GM19395 (cell line): ENCODE measurements at regions not wholly inside any gene's neighbourhood (a gene's known extent, or its start where the extent isn't known, plus 50 kb on each side); places are given as distances from the start of the nearest gene placed in this dataset.
"Not testable (repeated sequence)": the region's sequence is repeated elsewhere in the genome, so short reads cannot be mapped to it uniquely, and the experiment has no call there.

Experiments used
- ATAC-seq: cut with Tn5 transposase; IDR thresholded peaks from one replicate; pipeline ENCODE4 v1.9.1; 2021; ENCODE audit warnings: mild to moderate bottlenecking, moderate library complexity; ENCODE audit not compliant: unreplicated experiment

GRCh38 chr1:222416001-222416791 lies 131.7 kb downstream of the HHIPL2 start:
- ATAC-seq: no peak

GRCh38 chr1:222415441-222415840 lies 132.5 kb downstream of the HHIPL2 start:
- no peak for ATAC-seq

DNA sequence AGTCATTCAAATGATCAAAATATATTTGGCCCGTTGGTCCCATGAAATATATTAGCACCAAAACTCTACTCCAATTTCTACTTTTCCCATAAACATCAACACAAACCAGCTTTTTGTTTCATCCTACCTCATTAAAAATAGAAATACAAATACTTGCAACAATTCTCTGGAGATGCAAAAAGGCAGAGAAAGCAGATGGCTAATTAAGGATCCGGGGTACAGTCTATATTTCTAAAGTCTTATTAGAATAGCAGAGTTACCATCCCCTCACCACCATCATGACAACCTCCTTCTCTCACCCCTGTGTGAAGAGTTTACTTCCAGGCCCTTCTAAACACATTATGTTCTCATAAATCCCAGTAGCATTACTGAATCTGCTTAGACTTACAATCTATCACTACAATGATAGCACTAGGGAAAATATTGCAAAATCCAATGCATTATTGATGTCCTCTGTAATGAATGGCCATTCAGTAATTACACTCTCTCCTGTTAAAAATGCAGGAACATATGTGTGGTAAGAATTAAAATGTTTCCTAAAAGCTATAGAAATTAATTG lies 133.8 kb downstream of the HHIPL2 start:
- ATAC-seq: no peak

DNA sequence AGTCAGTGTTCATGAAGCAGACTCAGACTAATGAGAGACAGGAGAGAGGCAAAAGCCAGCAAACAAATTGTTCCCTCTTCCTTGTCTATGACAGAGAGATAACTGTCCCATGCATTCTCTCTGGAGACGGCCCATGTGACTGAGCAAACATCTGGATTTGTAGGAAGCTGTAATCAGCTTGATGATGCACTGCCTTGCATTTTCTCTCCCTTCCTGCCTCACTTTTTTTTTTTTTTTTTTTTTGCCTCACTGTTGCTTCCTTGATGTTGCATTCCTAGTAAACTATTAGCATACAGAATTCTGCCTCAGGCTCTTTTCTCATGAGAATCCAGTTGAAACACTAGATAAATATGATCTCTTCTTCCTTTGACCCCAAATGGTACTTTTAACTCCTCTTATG lies 134.5 kb downstream of the HHIPL2 start:
- ATAC-seq: no peak

GRCh38 chr1:222404710-222405109 lies 143.2 kb downstream of the HHIPL2 start:
- ATAC-seq: peak; percentile 96

GRCh38 chr1:222399197-222399596 lies 148.7 kb downstream of the HHIPL2 start:
- ATAC-seq: no peak

- ATAC-seq: no peak
These were observed 153.7 kb downstream of the HHIPL2 start for GRCh38 chr1:222394224-222394623.

GRCh38 chr1:222392556-222392955 lies 155.3 kb downstream of the HHIPL2 start:
- no peak for ATAC-seq

GRCh38 chr1:222390181-222390580 lies 157.7 kb downstream of the HHIPL2 start:
- ATAC-seq: no peak

GRCh38 chr1:222387007-222387814 lies 160.7 kb downstream of the HHIPL2 start:
- no peak for ATAC-seq

GRCh38 chr1:222385955-222386354 lies 161.9 kb downstream of the HHIPL2 start:
- no peak for ATAC-seq

- no peak for ATAC-seq
These were observed 162.6 kb downstream of the HHIPL2 start for GRCh38 chr1:222385262-222385661.

GRCh38 chr1:222384531-222384930 lies 163.4 kb downstream of the HHIPL2 start:
- no peak for ATAC-seq

DNA sequence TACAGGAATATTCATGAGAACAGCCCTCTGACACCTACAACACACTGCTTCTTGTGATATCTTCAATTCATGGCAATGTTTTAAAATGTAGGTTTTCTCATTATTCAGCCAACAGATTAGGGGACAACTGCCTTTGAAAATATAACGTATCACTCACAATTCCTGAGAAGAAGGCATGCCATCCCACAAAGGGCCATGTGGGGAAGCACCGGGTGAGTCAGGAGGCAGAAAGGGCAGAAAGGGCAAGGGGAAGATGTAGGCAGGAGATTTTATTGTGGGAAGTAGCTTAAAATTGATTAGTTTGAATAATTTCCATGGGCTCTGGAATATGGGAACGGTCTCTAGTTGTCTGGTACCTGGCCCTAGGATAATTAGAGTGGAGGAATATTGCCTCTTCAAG lies 165.7 kb downstream of the HHIPL2 start:
- ATAC-seq: no peak

- ATAC-seq: no peak
These were observed 170.3 kb downstream of the HHIPL2 start for GRCh38 chr1:222377428-222378088.

GRCh38 chr1:222376791-222377190 lies 171.1 kb downstream of the HHIPL2 start:
- ATAC-seq: not testable (repeated sequence)

DNA sequence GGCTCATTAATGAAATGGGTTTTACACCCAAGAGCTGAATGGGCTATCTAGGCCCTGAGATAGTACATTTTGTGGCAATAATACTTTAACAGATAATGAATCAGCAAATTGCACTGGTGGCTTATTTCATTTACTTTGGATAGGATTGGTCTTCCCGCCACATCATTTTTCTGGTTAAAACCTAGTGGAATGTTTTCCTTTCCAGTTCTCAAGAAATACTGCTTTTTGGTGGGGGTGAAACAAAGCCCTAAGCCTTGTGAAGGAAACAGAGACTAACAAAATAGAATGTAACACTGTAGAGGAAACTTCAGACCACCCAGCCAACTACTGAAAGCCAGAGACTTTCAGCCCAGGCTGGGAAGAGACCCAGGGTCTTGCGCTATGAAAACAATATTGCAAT lies 172.2 kb downstream of the HHIPL2 start:
- ATAC-seq: no peak

DNA sequence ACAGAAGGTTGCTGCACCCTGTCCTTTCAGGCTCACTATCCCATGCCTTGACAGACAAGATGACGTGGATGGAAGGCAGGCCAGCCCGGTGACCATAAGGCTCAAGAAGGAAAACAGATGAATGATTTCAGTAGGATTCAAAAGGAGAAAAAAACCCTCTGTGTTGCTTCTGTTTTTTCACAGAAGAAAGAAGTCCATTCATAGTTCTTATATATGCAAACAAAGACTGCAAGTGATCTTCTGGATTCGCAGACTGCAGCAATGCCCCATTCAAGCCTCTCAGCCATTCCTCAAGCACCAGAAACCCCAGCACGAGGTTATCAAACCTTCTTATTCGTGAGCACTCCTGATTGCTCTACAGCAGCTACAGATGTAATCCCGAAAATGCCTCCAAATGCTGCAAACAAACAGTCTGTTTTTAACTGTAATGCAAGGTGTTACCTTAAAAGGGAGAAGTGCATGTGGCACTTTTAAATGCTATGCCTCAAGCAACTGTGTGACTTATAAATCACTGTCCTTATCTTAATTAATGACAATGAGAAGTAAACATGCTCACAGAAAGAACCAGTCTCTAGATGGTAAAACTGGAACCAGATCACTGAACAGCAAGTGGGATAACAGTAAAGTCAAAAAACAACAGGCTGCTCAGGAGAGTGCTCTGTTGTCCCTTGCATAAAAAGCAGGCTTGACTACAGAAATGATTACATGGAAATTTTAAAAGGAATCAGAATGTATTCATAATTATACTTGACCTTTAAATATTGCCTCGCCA lies 173.9 kb downstream of the HHIPL2 start:
- ATAC-seq: no peak

- no peak for ATAC-seq
These were observed 174.7 kb downstream of the HHIPL2 start for GRCh38 chr1:222373216-222373615.

- ATAC-seq: no peak
These were observed 175.7 kb downstream of the HHIPL2 start for GRCh38 chr1:222372221-222372620.
